Skeletal muscle satellite cell (primary cell): ENCODE measurements at regions not wholly inside any gene's neighbourhood (a gene's known extent, or its start where the extent isn't known, plus 50 kb on each side); places are given as distances from the start of the nearest gene placed in this dataset.

ENCODE experiments used
- H3K27me3 ChIP-seq: 2 replicates; pipeline ENCODE4 v1.7.0; 2013; ENCODE audit warnings: low read length; ENCODE audit not compliant: control insufficient read depth, insufficient read depth
- H3K36me3 ChIP-seq: 2 replicates; pipeline ENCODE4 v1.7.0; 2013; ENCODE audit warnings: mild to moderate bottlenecking, control low read depth, low read length; ENCODE audit not compliant: insufficient read depth
- H3K4me1 ChIP-seq: 2 replicates; pipeline ENCODE4 v1.7.0; 2013; ENCODE audit warnings: low read length; ENCODE audit not compliant: control insufficient read depth, insufficient read depth
- H3K4me2 ChIP-seq: 2 replicates; pipeline ENCODE4 v1.7.0; 2013; ENCODE audit warnings: mild to moderate bottlenecking, low read length
- H3K4me3 ChIP-seq: 2 replicates; pipeline ENCODE4 v1.7.0; 2013; ENCODE audit warnings: low read length
- H3K9ac ChIP-seq: 2 replicates; pipeline ENCODE4 v1.7.0; 2013; ENCODE audit warnings: mild to moderate bottlenecking, low read depth, low read length, moderate library complexity
- H3K9me3 ChIP-seq: replicated peaks from 2 replicates; pipeline ENCODE4 v1.7.0; 2013; ENCODE audit warnings: mild to moderate bottlenecking, control low read depth, low read length

DNA sequence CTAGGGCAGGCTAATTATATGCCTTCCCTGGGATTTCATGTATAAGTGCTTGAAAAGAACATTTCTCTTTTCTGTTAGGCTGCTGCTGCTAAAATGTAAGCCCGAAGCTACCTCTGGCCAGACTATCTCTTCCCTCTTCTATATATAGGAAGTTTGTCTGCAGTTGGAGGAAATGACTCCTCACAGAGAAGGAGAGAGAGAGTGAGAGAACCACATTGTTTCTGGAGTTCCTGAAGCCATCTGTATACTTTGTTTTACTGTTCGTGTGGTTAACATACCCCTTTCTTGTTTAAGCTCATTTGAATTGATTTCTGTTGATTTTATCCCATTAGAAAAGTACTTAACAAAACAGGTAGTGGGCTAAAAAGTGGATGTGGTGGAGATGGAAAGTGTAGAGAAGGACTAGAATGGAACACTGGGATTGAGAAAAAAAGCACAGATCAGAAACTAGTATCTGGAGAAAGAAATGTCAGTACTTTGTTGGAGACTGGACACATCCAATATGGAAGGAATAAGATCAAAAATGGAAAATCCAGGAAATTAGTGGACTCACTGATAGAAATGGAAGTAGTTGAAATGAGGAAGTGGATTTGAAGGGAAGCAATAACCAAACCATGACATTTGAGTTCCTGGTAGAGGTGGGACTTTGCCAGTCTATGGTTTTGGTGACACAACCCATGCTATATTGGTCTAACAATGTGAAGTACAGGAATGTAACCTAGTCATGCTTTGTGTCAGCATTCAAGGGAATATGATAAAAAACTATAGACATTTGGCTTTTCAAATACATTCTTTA lies 112.6 kb downstream of the TMA16 start:
- Histone ChIP-seq H3K4me1 (no peaks in the 10 kb centered on the region), H3K27me3 (no peaks in the 10 kb centered on the region), H3K9me3 (no peaks in the 10 kb centered on the region), H3K36me3 (no peaks in the 10 kb centered on the region), H3K4me2 (no peak overlapping the region), H3K9ac (no peak overlapping the region), H3K4me3 (no peak overlapping the region)

DNA sequence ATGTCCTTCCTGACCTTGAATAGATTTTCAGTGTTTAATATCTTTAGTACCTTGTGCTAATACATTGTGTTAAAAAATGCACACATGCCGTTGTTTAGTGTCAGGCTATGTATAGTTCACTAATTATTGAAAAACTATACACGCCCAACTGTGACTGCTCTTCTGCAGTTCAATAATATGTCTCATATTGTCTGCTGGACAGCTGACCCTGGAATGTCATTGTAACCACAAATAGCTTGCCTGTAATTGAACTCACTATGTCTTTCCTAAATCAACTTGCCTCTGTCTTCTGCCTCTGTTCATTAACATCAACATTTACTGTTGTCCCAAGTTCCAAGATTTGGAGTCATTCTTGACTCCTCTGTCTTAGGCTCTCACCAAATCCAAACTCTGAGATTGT lies 114.5 kb downstream of the TMA16 start:
- no peaks in the 10 kb centered on the region for H3K4me1 ChIP-seq
- no peaks in the 10 kb centered on the region for H3K27me3 ChIP-seq
- no peak overlapping the region for H3K9ac ChIP-seq
- H3K36me3 ChIP-seq = no peaks in the 10 kb centered on the region
- no peak overlapping the region for H3K4me2 ChIP-seq
- no peaks in the 10 kb centered on the region for H3K9me3 ChIP-seq
- H3K4me3 ChIP-seq = no peak overlapping the region

- no peaks in the 10 kb centered on the region for H3K27me3 ChIP-seq
- no peak overlapping the region for H3K9ac ChIP-seq
- no peak overlapping the region for H3K4me3 ChIP-seq
- no peaks in the 10 kb centered on the region for H3K36me3 ChIP-seq
- no peak overlapping the region for H3K4me2 ChIP-seq
- no peaks in the 10 kb centered on the region for H3K9me3 ChIP-seq
- no peaks in the 10 kb centered on the region for H3K4me1 ChIP-seq
Observed at GRCh38 chr4:163610648-163611047, 116.2 kb downstream of the TMA16 start.

GRCh38 chr4:163611182-163611581 lies 116.7 kb downstream of the TMA16 start:
- H3K4me1 ChIP-seq = no peaks in the 10 kb centered on the region

DNA sequence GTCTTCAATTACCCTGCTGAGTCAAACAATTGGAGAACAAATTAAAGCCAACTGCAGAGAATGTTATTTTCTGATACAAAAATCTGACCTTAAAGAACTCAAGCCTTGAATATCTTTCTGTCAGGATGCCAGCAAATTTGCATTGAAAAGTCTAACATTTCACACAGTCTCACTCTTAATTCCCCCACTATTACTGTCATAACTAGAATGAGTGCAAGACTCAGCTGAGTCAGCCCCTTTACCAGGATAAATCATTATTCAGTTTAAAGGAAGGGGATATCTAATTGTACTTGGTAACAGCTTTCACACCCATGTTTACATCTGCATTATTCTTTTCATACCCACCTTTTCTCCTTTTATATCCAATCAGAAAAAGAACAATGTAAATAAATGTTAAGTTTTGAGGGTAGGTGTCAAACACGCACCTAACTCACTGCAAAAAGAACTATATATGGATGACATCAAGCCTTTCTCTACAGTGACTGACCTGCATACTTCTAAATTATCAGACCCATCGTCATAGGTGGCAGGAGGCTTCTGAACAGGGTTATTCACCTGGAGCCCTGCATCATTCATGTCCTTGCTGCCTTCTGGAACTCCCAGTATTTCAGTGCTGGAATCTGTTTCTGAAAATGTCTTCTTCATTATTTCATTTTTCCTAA lies 117.4 kb downstream of the TMA16 start:
- no peaks in the 10 kb centered on the region for H3K9me3 ChIP-seq
- H3K36me3 ChIP-seq = no peaks in the 10 kb centered on the region
- H3K4me2 ChIP-seq = no peak overlapping the region
- H3K27me3 ChIP-seq = no peaks in the 10 kb centered on the region
- no peak overlapping the region for H3K9ac ChIP-seq
- no peak overlapping the region for H3K4me3 ChIP-seq
- no peaks in the 10 kb centered on the region for H3K4me1 ChIP-seq

More at GRCh38 chr4:163611182-163611581, 116.7 kb downstream of the TMA16 start:
- Histone ChIP-seq H3K27me3 (no peaks in the 10 kb centered on the region), H3K36me3 (no peaks in the 10 kb centered on the region), H3K9me3 (no peaks in the 10 kb centered on the region), H3K4me3 (no peak overlapping the region), H3K4me2 (no peak overlapping the region), H3K9ac (no peak overlapping the region)

- H3K4me1 ChIP-seq = no peaks in the 10 kb centered on the region
- no peak overlapping the region for H3K4me2 ChIP-seq
- no peaks in the 10 kb centered on the region for H3K9me3 ChIP-seq
- no peaks in the 10 kb centered on the region for H3K36me3 ChIP-seq
- no peaks in the 10 kb centered on the region for H3K27me3 ChIP-seq
- no peak overlapping the region for H3K4me3 ChIP-seq
- no peak overlapping the region for H3K9ac ChIP-seq
Observed at GRCh38 chr4:163612762-163613161, 118.3 kb downstream of the TMA16 start.

DNA sequence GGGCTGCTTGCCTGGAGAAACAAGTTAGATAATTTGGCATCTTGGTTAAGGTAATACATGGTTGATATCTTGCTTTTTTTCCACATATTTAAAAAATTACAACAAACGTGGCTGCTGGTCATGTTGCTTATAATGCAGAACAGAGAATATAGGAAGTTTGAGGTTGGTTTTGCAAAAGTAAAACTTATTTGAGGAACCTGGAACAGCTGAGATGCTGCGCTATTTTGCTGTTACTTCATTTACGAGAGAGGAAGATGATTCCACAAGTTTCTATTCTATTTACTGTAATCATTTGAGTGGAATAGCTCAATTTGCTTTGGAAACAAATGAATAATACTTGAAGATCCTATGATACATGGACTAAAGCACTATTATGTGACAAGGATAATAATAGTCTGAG lies 118.9 kb downstream of the TMA16 start:
- Histone ChIP-seq H3K4me1 (no peaks in the 10 kb centered on the region), H3K36me3 (no peaks in the 10 kb centered on the region), H3K4me3 (no peak overlapping the region), H3K9ac (no peak overlapping the region), H3K4me2 (no peak overlapping the region), H3K9me3 (no peaks in the 10 kb centered on the region), H3K27me3 (no peaks in the 10 kb centered on the region)

GRCh38 chr4:163614866-163615265 lies 120.4 kb downstream of the TMA16 start:
- no peaks in the 10 kb centered on the region for H3K4me1 ChIP-seq

GRCh38 chr4:163618845-163619244 lies 124.4 kb downstream of the TMA16 start:
- no peaks in the 10 kb centered on the region for H3K4me1 ChIP-seq
- H3K4me3 ChIP-seq = no peak overlapping the region
- H3K27me3 ChIP-seq = no peaks in the 10 kb centered on the region
- no peak overlapping the region for H3K9ac ChIP-seq
- H3K36me3 ChIP-seq = no peaks in the 10 kb centered on the region
- no peaks in the 10 kb centered on the region for H3K9me3 ChIP-seq
- H3K4me2 ChIP-seq = no peak overlapping the region

More at GRCh38 chr4:163614866-163615265, 120.4 kb downstream of the TMA16 start:
- no peak overlapping the region for H3K4me2 ChIP-seq
- no peaks in the 10 kb centered on the region for H3K27me3 ChIP-seq
- no peaks in the 10 kb centered on the region for H3K9me3 ChIP-seq
- H3K36me3 ChIP-seq = no peaks in the 10 kb centered on the region
- H3K9ac ChIP-seq = no peak overlapping the region
- no peak overlapping the region for H3K4me3 ChIP-seq

DNA sequence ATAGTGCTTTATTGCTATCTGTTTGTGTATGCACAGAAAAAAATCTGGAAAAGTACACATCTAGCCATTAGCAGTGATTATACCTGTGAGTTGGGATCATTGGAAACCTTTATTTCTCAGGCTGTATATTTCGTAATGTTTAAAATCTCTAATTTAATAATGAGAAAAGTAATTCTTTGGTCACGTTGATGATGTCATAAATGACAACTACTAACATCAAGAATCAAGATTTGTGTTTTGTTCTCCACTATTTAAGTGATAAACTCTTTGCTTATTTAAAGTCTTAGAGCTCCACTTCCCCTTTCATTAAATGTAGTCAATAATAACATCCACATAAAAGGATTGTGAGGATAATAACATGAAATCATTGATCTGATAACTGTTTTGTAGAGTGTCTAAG lies 126.2 kb downstream of the TMA16 start:
- no peak overlapping the region for H3K4me3 ChIP-seq
- no peaks in the 10 kb centered on the region for H3K9me3 ChIP-seq
- no peaks in the 10 kb centered on the region for H3K36me3 ChIP-seq
- H3K4me1 ChIP-seq = no peaks in the 10 kb centered on the region
- no peaks in the 10 kb centered on the region for H3K27me3 ChIP-seq
- H3K4me2 ChIP-seq = no peak overlapping the region
- no peak overlapping the region for H3K9ac ChIP-seq

GRCh38 chr4:163621821-163622220 lies 127.3 kb downstream of the TMA16 start:
- Histone ChIP-seq H3K9ac (no peak overlapping the region), H3K4me2 (no peak overlapping the region), H3K9me3 (no peaks in the 10 kb centered on the region), H3K27me3 (no peaks in the 10 kb centered on the region), H3K36me3 (no peaks in the 10 kb centered on the region), H3K4me1 (no peaks in the 10 kb centered on the region), H3K4me3 (no peak overlapping the region)
